Pancreas (tissue), 10 donors: ENCODE measurements at regions not wholly inside any gene's neighbourhood (a gene's known extent, or its start where the extent isn't known, plus 50 kb on each side); places are given as distances from the start of the nearest gene placed in this dataset.

Experiments used
- ATAC-seq, 4 donors: fragments of 200-7000 bp; cut with Tn5 transposase; one replicate each; pipeline versions ENCODE4 v1.8.0 to v1.9.1; 2020; ENCODE audit warnings: mild to moderate bottlenecking in 4 of 4, moderate library complexity in 4 of 4
- DNase-seq, 6 donors: peaks; one replicate each; pipeline ENCODE4 v3.0.0-alpha.2; 2020
- FAIRE-seq: peaks from 2 replicates; lab custom pipeline; 2012; peaks lifted over from hg19 to GRCh38; lab: Jason Lieb, UNC
- H3K27ac ChIP-seq, 4 donors: fragments of 200-600 bp; sonication (generic); 1 replicate in 3 of 4; 2 replicates in 1 of 4; pipeline versions ENCODE4 v1.5.0 to v1.8.0; 2020
- H3K27me3 ChIP-seq, 4 donors: fragments of 200-600 bp; one replicate each; pipeline ENCODE4 v1.8.0; 2021
- H3K36me3 ChIP-seq, 3 donors: fragments of 200-600 bp; sonication (generic) in 1 of 3; one replicate each; pipeline versions ENCODE4 v1.5.0 to v1.8.0; 2020 to 2021
- H3K4me1 ChIP-seq, 3 donors: fragments of 200-600 bp; one replicate each; pipeline ENCODE4 v1.8.0; 2021
- H3K4me3 ChIP-seq, 4 donors: fragments of 200-600 bp; sonication (generic) in 2 of 4; one replicate each; pipeline versions ENCODE4 v1.5.0 to v1.8.0; 2020 to 2021
- H3K9me3 ChIP-seq, 4 donors: fragments of 200-600 bp; one replicate each; pipeline ENCODE4 v1.8.0; 2021
- CTCF ChIP-seq, 4 donors: fragments of 200-600 bp; sonication (generic) in 3 of 4; IDR thresholded peaks; one replicate each; pipeline versions ENCODE4 v1.5.0 to v1.8.0; 2021; ENCODE audit warnings: antibody characterized with exemption in 4 of 4
- WGBS, 2 donors: extraction: QIAGEN DNeasy Blood & Tissue Kit; methylation state at CpG; one replicate each; pipeline ENCODE4 v1.1.7; 2013; 5-methylcytosine and 5-hydroxymethylcytosine counted together
- intact Hi-C, 3 donors: fragments of 100-400 bp; cut with DNase I; formaldehyde crosslinking; loops; one replicate each; pipeline versions ENCODE4 v1.11.1 to v1.14.2; 2022
- donor health status: healthy with polysubstance abuse.
- donor health status: DM: no; HTN: no; CAD: no; lungs with moderate emphysema.
- donor health status: DM: no; HTN: no; CAD: no.
- donor health status: control.
- donor health status: control.
- donor health status: Bipolar disorder and iron deficiency.
- donor health status: DM: yes; HTN: yes; CAD: no.
- donor health status: DM: no; HTN: no; CAD: no.
- donor health status: DM: no; HTN: no; CAD: no.
- donor health status: DM: yes; HTN: yes; CAD: no.

GRCh38 chr7:24494832-24495231 lies 78.4 kb upstream of the PALS2 start:
- FAIRE-seq = no peak

GRCh38 chr7:24496036-24496435 lies 77.2 kb upstream of the PALS2 start:
- H3K9me3 ChIP-seq = no peaks in the 10 kb centered on the region
- H3K4me1 ChIP-seq = no peaks in the 10 kb centered on the region
- intact Hi-C loops = no loop called here
- no peak for ATAC-seq
- 79 to 89% methylated on average over 2 of the region's 2 CpGs for WGBS, 2 donors
- no peak for DNase-seq
- no peak overlapping the region for H3K4me3 ChIP-seq
- H3K27ac ChIP-seq = no peak overlapping the region
- no peaks in the 10 kb centered on the region for H3K36me3 ChIP-seq
- no peak for TF ChIP-seq CTCF (IDR thresholded peaks at IDR 0.05)
- FAIRE-seq = no peak
- peaks cover 0 to under 1% (median 0%) of the 10 kb centered on the region in 4 donors for H3K27me3 ChIP-seq

More at GRCh38 chr7:24494832-24495231, 78.4 kb upstream of the PALS2 start:
- peaks cover 0 to 4% (median 0%) of the 10 kb centered on the region in 4 donors for H3K27me3 ChIP-seq
- H3K9me3 ChIP-seq = no peaks in the 10 kb centered on the region
- no peak for TF ChIP-seq CTCF (IDR thresholded peaks at IDR 0.05)
- WGBS, 2 donors = 96 to 97% methylated on average over 4 of the region's 4 CpGs
- no peak for DNase-seq
- no peak for ATAC-seq
- intact Hi-C loops = no loop called here
- no peak overlapping the region for H3K27ac ChIP-seq
- no peaks in the 10 kb centered on the region for H3K4me1 ChIP-seq
- no peaks in the 10 kb centered on the region for H3K36me3 ChIP-seq
- H3K4me3 ChIP-seq = no peak overlapping the region

- no peak overlapping the region for H3K27ac ChIP-seq
- no peaks in the 10 kb centered on the region for H3K9me3 ChIP-seq
- no peak for FAIRE-seq
- no peaks in the 10 kb centered on the region for H3K27me3 ChIP-seq
- TF ChIP-seq CTCF (IDR thresholded peaks at IDR 0.05) = no peak
- no peaks in the 10 kb centered on the region for H3K36me3 ChIP-seq
- ATAC-seq = no peak
- no peak overlapping the region for H3K4me3 ChIP-seq
- no peaks in the 10 kb centered on the region for H3K4me1 ChIP-seq
- 42 to 56% methylated on average over 2 of the region's 2 CpGs for WGBS, 2 donors
- intact Hi-C loops = no loop called here
- no peak for DNase-seq
Measured at GRCh38 chr7:24498439-24498838, 74.8 kb upstream of the PALS2 start.

- FAIRE-seq = no peak
- Histone ChIP-seq H3K27ac (no peak overlapping the region), H3K27me3 (no peaks in the 10 kb centered on the region), H3K9me3 (no peaks in the 10 kb centered on the region), H3K4me1 (no peaks in the 10 kb centered on the region), H3K4me3 (no peak overlapping the region), H3K36me3 (no peaks in the 10 kb centered on the region)
- WGBS, 2 donors = 66 to 74% methylated on average over 2 of the region's 2 CpGs
- no peak for TF ChIP-seq CTCF (IDR thresholded peaks at IDR 0.05)
- intact Hi-C loops = no loop called here
- no peak for ATAC-seq
- no peak for DNase-seq
Measured at GRCh38 chr7:24499871-24500270, 73.4 kb upstream of the PALS2 start.

- Histone ChIP-seq H3K9me3 (no peaks in the 10 kb centered on the region), H3K27me3 (peaks cover 0 to 3% (median 0%) of the 10 kb centered on the region in 4 donors), H3K4me1 (peaks cover 0 to 3% (median 0%) of the 10 kb centered on the region in 3 donors), H3K36me3 (no peaks in the 10 kb centered on the region), H3K4me3 (no peak overlapping the region), H3K27ac (no peak overlapping the region)
- DNase-seq = no peak
- intact Hi-C loops = no loop called here
- no peak for ATAC-seq
- WGBS, 2 donors = 45 to 63% methylated on average over 3 of the region's 3 CpGs
- no peak for TF ChIP-seq CTCF (IDR thresholded peaks at IDR 0.05)
- FAIRE-seq = no peak
Measured at GRCh38 chr7:24500599-24500998, 72.7 kb upstream of the PALS2 start.
